H9 (cell line): ENCODE measurements at regions not wholly inside any gene's neighbourhood (a gene's known extent, or its start where the extent isn't known, plus 50 kb on each side); places are given as distances from the start of the nearest gene placed in this dataset.

Experiments
- DNase-seq: peaks from one replicate; pipeline ENCODE4 v3.0.0-alpha.2; 2017
- H2AFZ ChIP-seq: one replicate; pipeline ENCODE4 v1.6.1; 2013; ENCODE audit warnings: mild to moderate bottlenecking, low read length, control low read depth, moderate library complexity
- H2AK5ac ChIP-seq: 2 replicates; pipeline ENCODE4 v1.6.1; 2013; ENCODE audit warnings: low read length, control low read depth, mixed read lengths; ENCODE audit not compliant: insufficient read length
- H2BK120ac ChIP-seq: one replicate; pipeline ENCODE4 v1.6.1; 2013; ENCODE audit warnings: low read depth, mild to moderate bottlenecking, low read length, control low read depth, inconsistent platforms; ENCODE audit not compliant: poor library complexity, severe bottlenecking
- H2BK12ac ChIP-seq: 2 replicates; pipeline ENCODE4 v1.6.1; 2013; ENCODE audit warnings: low read length, control low read depth, mixed read lengths, low read depth; ENCODE audit not compliant: insufficient read length
- H2BK15ac ChIP-seq: 2 replicates; pipeline ENCODE4 v1.6.1; 2013; ENCODE audit warnings: low read depth, low read length, control low read depth
- H2BK20ac ChIP-seq: one replicate; pipeline ENCODE4 v1.6.1; 2013; ENCODE audit warnings: low read depth, mild to moderate bottlenecking, low read length, control low read depth, inconsistent platforms; ENCODE audit not compliant: poor library complexity, severe bottlenecking
- H2BK5ac ChIP-seq: 2 replicates; pipeline ENCODE4 v1.6.1; 2013; ENCODE audit warnings: low read length, control low read depth, mixed read lengths; ENCODE audit not compliant: insufficient read length
- H3K14ac ChIP-seq: 2 replicates; pipeline ENCODE4 v1.6.1; 2013; ENCODE audit warnings: low read length, control low read depth; ENCODE audit not compliant: insufficient read depth
- H3K18ac ChIP-seq: 2 replicates; pipeline ENCODE4 v1.6.1; 2013; ENCODE audit warnings: low read depth, mild to moderate bottlenecking, mixed read lengths, low read length, control low read depth; ENCODE audit not compliant: insufficient read length
- H3K23ac ChIP-seq: 2 replicates; pipeline ENCODE4 v1.6.1; 2013; ENCODE audit warnings: low read length, control low read depth, mixed read lengths, low read depth; ENCODE audit not compliant: insufficient read length
- H3K23me2 ChIP-seq: 2 replicates; pipeline ENCODE4 v1.6.1; 2013; ENCODE audit warnings: low read depth, mild to moderate bottlenecking, mixed read lengths, low read length, control low read depth; ENCODE audit not compliant: insufficient read length, poor library complexity, severe bottlenecking
- H3K27ac ChIP-seq: 2 replicates; pipeline ENCODE4 v1.5.1; 2013; ENCODE audit warnings: low read length, control low read depth, mixed read lengths, low read depth; ENCODE audit not compliant: insufficient read length
- H3K27me3 ChIP-seq: 2 replicates; pipeline ENCODE4 v1.6.1; 2013; ENCODE audit warnings: low read length, control low read depth, inconsistent platforms; ENCODE audit not compliant: insufficient read depth
- H3K4ac ChIP-seq: 2 replicates; pipeline ENCODE4 v1.6.1; 2013; ENCODE audit warnings: low read depth, mild to moderate bottlenecking, control low read depth, inconsistent platforms, low read length, moderate library complexity
- H3K4me1 ChIP-seq: 2 replicates; pipeline ENCODE4 v1.6.1; 2013; ENCODE audit warnings: low read length, control low read depth, inconsistent platforms; ENCODE audit not compliant: insufficient read depth
- H3K4me2 ChIP-seq: 2 replicates; pipeline ENCODE4 v1.6.1; 2013; ENCODE audit warnings: low read length, control low read depth, mixed read lengths; ENCODE audit not compliant: insufficient read length, insufficient read depth
- H3K56ac ChIP-seq: 2 replicates; pipeline ENCODE4 v1.6.1; 2013; ENCODE audit warnings: low read depth, mild to moderate bottlenecking, mixed read lengths, low read length, control low read depth; ENCODE audit not compliant: insufficient read length
- H3K79me1 ChIP-seq: 2 replicates; pipeline ENCODE4 v1.6.1; 2013; ENCODE audit warnings: low read depth, mild to moderate bottlenecking, moderate library complexity, low read length, control low read depth, inconsistent platforms; ENCODE audit not compliant: insufficient read depth, poor library complexity, severe bottlenecking
- H3K79me2 ChIP-seq: 2 replicates; pipeline ENCODE4 v1.6.1; 2013; ENCODE audit warnings: low read length, control low read depth, inconsistent platforms; ENCODE audit not compliant: insufficient read depth
- H3K9ac ChIP-seq: 2 replicates; pipeline ENCODE4 v1.6.1; 2013; ENCODE audit warnings: low read length, control low read depth, mixed read lengths; ENCODE audit not compliant: insufficient read length; ENCODE audit errors: extremely low read depth
- H3K9me3 ChIP-seq: one replicate; pipeline ENCODE4 v1.6.1; 2013; ENCODE audit warnings: low read depth, low read length, inconsistent platforms; ENCODE audit not compliant: control insufficient read depth
- H3T11ph ChIP-seq: one replicate; pipeline ENCODE4 v1.6.1; 2013; ENCODE audit warnings: mild to moderate bottlenecking, low read length, control low read depth, inconsistent platforms
- H4K20me1 ChIP-seq: one replicate; pipeline ENCODE4 v1.6.1; 2013; ENCODE audit not compliant: control insufficient read depth, insufficient read length, insufficient read depth
- H4K5ac ChIP-seq: 2 replicates; pipeline ENCODE4 v1.6.1; 2013; ENCODE audit warnings: low read depth, mild to moderate bottlenecking, mixed read lengths, low read length, control low read depth; ENCODE audit not compliant: insufficient read length
- H4K8ac ChIP-seq: replicated peaks from 2 replicates; pipeline ENCODE4 v1.6.1; 2013; ENCODE audit warnings: low read length, control low read depth, mixed read lengths, low read depth; ENCODE audit not compliant: insufficient read length
- H4K91ac ChIP-seq: 2 replicates; pipeline ENCODE4 v1.6.1; 2013; ENCODE audit warnings: low read depth, mild to moderate bottlenecking, moderate library complexity, mixed read lengths, low read length, control low read depth; ENCODE audit not compliant: insufficient read length
- H3K27ac Mint-ChIP-seq, 3 experiments: 2 replicates in 2 of 3; 3 replicates in 1 of 3; pipeline ENCODE4 v1.8.0; 2020 to 2021; ENCODE audit warnings: mixed read lengths in 3 of 3, mild to moderate bottlenecking in 1 of 3, moderate library complexity in 1 of 3
- H3K27me3 Mint-ChIP-seq: 2 replicates; pipeline ENCODE4 v1.8.0; 2021; ENCODE audit warnings: low read depth, mild to moderate bottlenecking, moderate library complexity, mixed read lengths
- H3K36me3 Mint-ChIP-seq, 3 experiments: 2 replicates in 2 of 3; 3 replicates in 1 of 3; pipeline ENCODE4 v1.8.0; 2020 to 2021; ENCODE audit warnings: low read depth in 3 of 3, mixed read lengths in 3 of 3; ENCODE audit not compliant: insufficient read depth in 1 of 3
- H3K4me1 Mint-ChIP-seq, 2 experiments: 2 replicates each; pipeline ENCODE4 v1.8.0; 2020; ENCODE audit warnings: mixed read lengths in 2 of 2
- H3K4me3 Mint-ChIP-seq, 2 experiments: 2 replicates in 1 of 2; 3 replicates in 1 of 2; pipeline ENCODE4 v1.8.0; 2020 to 2021; ENCODE audit warnings: mild to moderate bottlenecking in 2 of 2, mixed read lengths in 2 of 2, moderate library complexity in 1 of 2
- H3K9me3 Mint-ChIP-seq, 2 experiments: 2 replicates in 1 of 2; 3 replicates in 1 of 2; pipeline ENCODE4 v1.8.0; 2020; ENCODE audit warnings: mild to moderate bottlenecking in 2 of 2, mixed read lengths in 2 of 2, moderate library complexity in 1 of 2
- WGBS: extraction: QIAGEN DNeasy Blood & Tissue Kit; methylation state at CpG from one replicate; pipeline ENCODE4 v1.1.7; 2013; ENCODE audit warnings: missing lambda C conversion rate, low lambda C conversion rate, mixed read lengths; ENCODE audit not compliant: insufficient read length; ENCODE audit errors: extremely low coverage; 5-methylcytosine and 5-hydroxymethylcytosine counted together
- TF ChIP-seq, protein P1 (sequence below): fragments of 200-600 bp; sonication (generic); conservative IDR thresholded peaks from 3 replicates; pipeline ENCODE4 v1.8.0; 2021; ENCODE audit warnings: antibody characterized with exemption, mild to moderate bottlenecking

- Mint-ChIP-seq H3K27ac (no peak overlapping the region), H3K4me1 (no peaks in the 10 kb centered on the region), H3K36me3 (peaks cover 0 to 10% (median 2%) of the 10 kb centered on the region in 3 experiments; a peak in 3 of 7 replicates), H3K27me3 (no peaks in the 10 kb centered on the region; the same call in 1 of the 2 replicates), H3K9me3 (peaks cover 7 to 10% of the 10 kb centered on the region in 2 experiments; a peak in 3 of 5 replicates), H3K4me3 (no peak overlapping the region)
- H3K27me3 ChIP-seq, result no peaks in the 10 kb centered on the region
- H2BK15ac ChIP-seq, result no peak overlapping the region
- TF ChIP-seq, protein P1, sequence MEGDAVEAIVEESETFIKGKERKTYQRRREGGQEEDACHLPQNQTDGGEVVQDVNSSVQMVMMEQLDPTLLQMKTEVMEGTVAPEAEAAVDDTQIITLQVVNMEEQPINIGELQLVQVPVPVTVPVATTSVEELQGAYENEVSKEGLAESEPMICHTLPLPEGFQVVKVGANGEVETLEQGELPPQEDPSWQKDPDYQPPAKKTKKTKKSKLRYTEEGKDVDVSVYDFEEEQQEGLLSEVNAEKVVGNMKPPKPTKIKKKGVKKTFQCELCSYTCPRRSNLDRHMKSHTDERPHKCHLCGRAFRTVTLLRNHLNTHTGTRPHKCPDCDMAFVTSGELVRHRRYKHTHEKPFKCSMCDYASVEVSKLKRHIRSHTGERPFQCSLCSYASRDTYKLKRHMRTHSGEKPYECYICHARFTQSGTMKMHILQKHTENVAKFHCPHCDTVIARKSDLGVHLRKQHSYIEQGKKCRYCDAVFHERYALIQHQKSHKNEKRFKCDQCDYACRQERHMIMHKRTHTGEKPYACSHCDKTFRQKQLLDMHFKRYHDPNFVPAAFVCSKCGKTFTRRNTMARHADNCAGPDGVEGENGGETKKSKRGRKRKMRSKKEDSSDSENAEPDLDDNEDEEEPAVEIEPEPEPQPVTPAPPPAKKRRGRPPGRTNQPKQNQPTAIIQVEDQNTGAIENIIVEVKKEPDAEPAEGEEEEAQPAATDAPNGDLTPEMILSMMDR, result no peak
- H2BK120ac ChIP-seq, result no peak overlapping the region
- no peak overlapping the region for H2AFZ ChIP-seq
- no CpG with 5 or more reads among the region's 4 CpGs for WGBS
- no peak overlapping the region for H3K56ac ChIP-seq
- no peak overlapping the region for H4K91ac ChIP-seq
- H2BK20ac ChIP-seq, result no peak overlapping the region
- H3T11ph ChIP-seq, result no peak overlapping the region
- no peak overlapping the region for H3K14ac ChIP-seq
- H3K9ac ChIP-seq, result no peak overlapping the region
- H4K5ac ChIP-seq, result no peak overlapping the region
- no peaks in the 10 kb centered on the region for H3K79me2 ChIP-seq
- H2BK5ac ChIP-seq, result no peak overlapping the region
- H4K20me1 ChIP-seq, result no peaks in the 10 kb centered on the region
- no peak overlapping the region for H3K4ac ChIP-seq
- H3K23me2 ChIP-seq, result no peaks in the 10 kb centered on the region
- H2AK5ac ChIP-seq, result no peak overlapping the region
- DNase-seq, result no peak
- H3K79me1 ChIP-seq, result no peaks in the 10 kb centered on the region
- H3K23ac ChIP-seq, result no peak overlapping the region
- no peak overlapping the region for H4K8ac ChIP-seq
- no peak overlapping the region for H3K27ac ChIP-seq
- no peak overlapping the region for H3K4me2 ChIP-seq
- H3K9me3 ChIP-seq, result no peaks in the 10 kb centered on the region
- H3K4me1 ChIP-seq, result no peaks in the 10 kb centered on the region
- no peak overlapping the region for H2BK12ac ChIP-seq
- H3K18ac ChIP-seq, result no peak overlapping the region
These were observed 52.5 kb upstream of the SLC36A4 start for GRCh38 chr11:93250326-93250725.
